Keratinocyte (primary cell): ENCODE measurements at regions not wholly inside any gene's neighbourhood (a gene's known extent, or its start where the extent isn't known, plus 50 kb on each side); places are given as distances from the start of the nearest gene placed in this dataset.

Experiments
- DNase-seq: peaks from one replicate; pipeline ENCODE4 v3.0.0-alpha.2; 2011; ENCODE audit warnings: low read depth, missing footprints, low spot score
- FAIRE-seq: peaks from 2 replicates; lab custom pipeline; 2011; peaks lifted over from hg19 to GRCh38; lab: Jason Lieb, UNC
- H2AFZ ChIP-seq: 2 replicates; pipeline ENCODE4 v1.6.0; 2012; ENCODE audit warnings: low read length, control low read depth, inconsistent platforms; ENCODE audit not compliant: control insufficient read depth
- H3K27ac ChIP-seq: 2 replicates; pipeline ENCODE4 v1.5.1; 2011; ENCODE audit warnings: low read length; ENCODE audit not compliant: control insufficient read depth, insufficient read depth
- H3K27me3 ChIP-seq: 3 replicates; pipeline ENCODE4 v1.6.0; 2011; ENCODE audit warnings: low read length; ENCODE audit not compliant: control insufficient read depth, insufficient read depth; ENCODE audit errors: extremely low read depth
- H3K36me3 ChIP-seq, 2 experiments: 2 replicates in 1 of 2; 3 replicates in 1 of 2; pipeline ENCODE4 v1.5.1; 2011; ENCODE audit warnings: low read length in 2 of 2, mild to moderate bottlenecking in 1 of 2; ENCODE audit not compliant: control insufficient read depth in 2 of 2, insufficient read depth in 2 of 2; ENCODE audit errors: extremely low read depth in 1 of 2
- H3K4me1 ChIP-seq: 3 replicates; pipeline ENCODE4 v1.5.1; 2011; ENCODE audit warnings: low read length; ENCODE audit not compliant: control insufficient read depth, insufficient read depth; ENCODE audit errors: extremely low read depth
- H3K4me2 ChIP-seq: 3 replicates; pipeline ENCODE4 v1.6.0; 2011; ENCODE audit warnings: low read depth, low read length; ENCODE audit not compliant: control insufficient read depth, insufficient read depth; ENCODE audit errors: extremely low read depth
- H3K4me3 ChIP-seq, 3 experiments: fragments of 200-600 bp in 1 of 3; sonication (generic) in 1 of 3; 2 replicates in 2 of 3; 3 replicates in 1 of 3; pipeline ENCODE4 v1.5.1; 2011 to 2016; ENCODE audit warnings: low read length in 3 of 3, mild to moderate bottlenecking in 3 of 3, control low read depth in 2 of 3, inconsistent platforms in 1 of 3, low read depth in 1 of 3, mixed read lengths in 1 of 3, mixed run types in 1 of 3, moderate library complexity in 1 of 3; ENCODE audit not compliant: control insufficient read depth in 2 of 3, insufficient read depth in 2 of 3; ENCODE audit errors: extremely low read depth in 1 of 3
- H3K79me2 ChIP-seq: 2 replicates; pipeline ENCODE4 v1.6.0; 2012; ENCODE audit warnings: low read length; ENCODE audit not compliant: control insufficient read depth, insufficient read depth
- H3K9ac ChIP-seq: 3 replicates; pipeline ENCODE4 v1.6.0; 2011; ENCODE audit warnings: low read length; ENCODE audit not compliant: control insufficient read depth, insufficient read depth; ENCODE audit errors: extremely low read depth
- H3K9me1 ChIP-seq: 3 replicates; pipeline ENCODE4 v1.6.0; 2011; ENCODE audit warnings: low read length; ENCODE audit not compliant: control insufficient read depth, insufficient read depth; ENCODE audit errors: extremely low read depth
- H3K9me3 ChIP-seq: 2 replicates; pipeline ENCODE4 v1.5.1; 2012; ENCODE audit warnings: low read depth, low read length; ENCODE audit not compliant: control insufficient read depth
- H4K20me1 ChIP-seq: 3 replicates; pipeline ENCODE4 v1.6.0; 2011; ENCODE audit warnings: low read length; ENCODE audit not compliant: control insufficient read depth, insufficient read depth; ENCODE audit errors: extremely low read depth
- CTCF ChIP-seq, 3 experiments: IDR thresholded peaks in 1 of 3; conservative IDR thresholded peaks in 1 of 3; optimal IDR thresholded peaks in 1 of 3; 2 replicates in 2 of 3; 3 replicates in 1 of 3; pipeline versions ENCODE3 to v1.5.1; 2011; ENCODE audit warnings: low read length in 3 of 3, mild to moderate bottlenecking in 3 of 3, moderate library complexity in 2 of 3, control low read depth in 1 of 3, inconsistent platforms in 1 of 3; ENCODE audit not compliant: insufficient read depth in 2 of 3; ENCODE audit errors: extremely low read depth in 1 of 3
- EZH2 ChIP-seq: IDR thresholded peaks from one replicate; pipeline ENCODE4 v1.6.1; 2012; ENCODE audit warnings: inconsistent platforms, mild to moderate bottlenecking, low read length, moderate library complexity
- dilution Hi-C: fragments of 300-500 bp; cut with MboI; formaldehyde crosslinking; loops from one replicate; pipeline ENCODE4 v1.7.0; 2020; ENCODE audit warnings: low sequenced_read_pairs; ENCODE audit not compliant: extremely low pct_ligation_motif_present

- Histone ChIP-seq H3K4me3 (no peak overlapping the region), H2AFZ (no peak overlapping the region), H3K27me3 (no peaks in the 10 kb centered on the region), H3K9me3 (no peaks in the 10 kb centered on the region), H3K9me1 (no peaks in the 10 kb centered on the region), H3K79me2 (no peaks in the 10 kb centered on the region), H4K20me1 (no peaks in the 10 kb centered on the region), H3K9ac (no peak overlapping the region), H3K4me1 (peaks cover 19% of the 10 kb centered on the region), H3K27ac (no peak overlapping the region), H3K4me2 (peak overlapping the region; percentile 55), H3K36me3 (no peaks in the 10 kb centered on the region)
- no peak for TF ChIP-seq CTCF (optimal IDR thresholded peaks at IDR 0.05 in 1 of 3, IDR thresholded peaks at IDR 0.05 in 1 of 3, conservative IDR thresholded peaks at IDR 0.05 in 1 of 3; ENCODE audit: extremely low read depth in 1 of 3, insufficient read depth in 2 of 3, low read length in 3 of 3)
- TF ChIP-seq EZH2 = no peak
- dilution Hi-C loops = no loop called here
- DNase-seq (no peak), FAIRE-seq (no peak)
These were observed 93.7 kb downstream of the TMEM17 start for GRCh38 chr2:62412347-62412742.

- Histone ChIP-seq H3K27me3 (no peaks in the 10 kb centered on the region), H3K4me3 (no peak overlapping the region), H3K4me2 (peak overlapping the region; percentile 5), H3K4me1 (peaks cover 19% of the 10 kb centered on the region), H3K9me1 (no peaks in the 10 kb centered on the region), H3K36me3 (no peaks in the 10 kb centered on the region), H4K20me1 (no peaks in the 10 kb centered on the region), H3K9me3 (no peaks in the 10 kb centered on the region), H3K79me2 (no peaks in the 10 kb centered on the region), H2AFZ (peak overlapping the region; percentile 60), H3K9ac (peak overlapping the region; percentile 15), H3K27ac (no peak overlapping the region)
- TF ChIP-seq CTCF (optimal IDR thresholded peaks at IDR 0.05 in 1 of 3, IDR thresholded peaks at IDR 0.05 in 1 of 3, conservative IDR thresholded peaks at IDR 0.05 in 1 of 3; ENCODE audit: extremely low read depth in 1 of 3, insufficient read depth in 2 of 3, low read length in 3 of 3) (no peak), EZH2 (no peak)
- no peak for DNase-seq
- no peak for FAIRE-seq
- dilution Hi-C loops = no loop called here
These were observed 95.0 kb downstream of the TMEM17 start for GRCh38 chr2:62410926-62411456.
